Thyroid gland (tissue), 4 donors: ENCODE measurements at regions not wholly inside any gene's neighbourhood (a gene's known extent, or its start where the extent isn't known, plus 50 kb on each side); places are given as distances from the start of the nearest gene placed in this dataset.

Experiments
- DNase-seq, 2 donors: peaks; one replicate each; pipeline ENCODE4 v3.0.0-alpha.2; 2019
- H3K27ac ChIP-seq, 3 donors: fragments of 200-600 bp; sonication (generic); 1 replicate in 2 of 3; 2 replicates in 1 of 3; pipeline ENCODE4 v1.5.1; 2016 to 2019; ENCODE audit warnings: mild to moderate bottlenecking in 1 of 3, moderate library complexity in 1 of 3
- H3K27me3 ChIP-seq: fragments of 200-600 bp; sonication (generic); one replicate; pipeline ENCODE4 v1.5.1; 2019
- H3K36me3 ChIP-seq, 2 donors: fragments of 200-600 bp; sonication (generic); one replicate each; pipeline ENCODE4 v1.5.1; 2016 to 2019
- H3K4me1 ChIP-seq, 2 donors: fragments of 200-600 bp; sonication (generic); one replicate each; pipeline ENCODE4 v1.5.1; 2017 to 2019
- H3K4me3 ChIP-seq, 3 donors: fragments of 200-600 bp; sonication (generic); replicated peaks in 1 of 3; 1 replicate in 2 of 3; 2 replicates in 1 of 3; pipeline ENCODE4 v1.5.1; 2016; ENCODE audit warnings: mild to moderate bottlenecking in 1 of 3
- H3K9me3 ChIP-seq: fragments of 200-600 bp; sonication (generic); one replicate; pipeline ENCODE4 v1.5.1; 2017
- POLR2A ChIP-seq, 2 donors: fragments of 450-650 bp; IDR thresholded peaks; one replicate each; pipeline ENCODE4 v1.6.1; 2017; ENCODE audit warnings: antibody characterized with exemption in 2 of 2, mild to moderate bottlenecking in 2 of 2, moderate library complexity in 1 of 2
- WGBS, 2 donors: methylation state at CpG; one replicate each; pipeline ENCODE4 v1.1.5; 2017; 5-methylcytosine and 5-hydroxymethylcytosine counted together
- intact Hi-C: fragments of 100-400 bp; cut with DNase I; formaldehyde crosslinking; loops from one replicate; pipeline ENCODE4 v1.15.1; 2023
- TF ChIP-seq, protein P1 (sequence below), 6 experiments: fragments of 200-600 bp in 3 of 6; fragments of 450-650 bp in 3 of 6; sonication (generic) in 3 of 6; IDR thresholded peaks; one replicate each; pipeline ENCODE4 v1.5.1; 2016 to 2019; ENCODE audit warnings: antibody characterized with exemption in 6 of 6, mild to moderate bottlenecking in 2 of 6, inconsistent platforms in 1 of 6, moderate library complexity in 1 of 6

DNA sequence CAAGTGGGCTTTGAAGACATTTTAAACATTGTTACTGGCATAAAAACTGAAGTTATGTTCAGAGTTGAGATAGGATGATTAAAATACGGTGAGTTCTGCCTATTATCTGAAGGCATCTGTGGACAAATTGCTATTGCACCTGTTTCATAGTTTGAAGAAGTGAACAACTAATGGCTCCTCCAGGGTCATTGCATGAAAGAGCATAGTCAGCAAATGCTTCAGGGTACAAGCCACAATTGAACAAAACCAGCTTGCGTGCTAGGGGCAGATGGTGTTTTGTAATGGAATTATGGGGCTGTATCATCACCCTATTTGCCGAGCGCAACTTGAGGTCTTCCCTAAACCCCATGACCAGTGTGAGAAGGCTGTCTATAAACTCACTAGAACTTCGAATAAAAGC lies 369.1 kb downstream of the MTRR start:
- Histone ChIP-seq H3K27ac (no peak overlapping the region), H3K4me1 (no peaks in the 10 kb centered on the region), H3K4me3 (no peak overlapping the region), H3K9me3 (no peaks in the 10 kb centered on the region), H3K36me3 (no peaks in the 10 kb centered on the region), H3K27me3 (no peaks in the 10 kb centered on the region)
- TF ChIP-seq, protein P1, sequence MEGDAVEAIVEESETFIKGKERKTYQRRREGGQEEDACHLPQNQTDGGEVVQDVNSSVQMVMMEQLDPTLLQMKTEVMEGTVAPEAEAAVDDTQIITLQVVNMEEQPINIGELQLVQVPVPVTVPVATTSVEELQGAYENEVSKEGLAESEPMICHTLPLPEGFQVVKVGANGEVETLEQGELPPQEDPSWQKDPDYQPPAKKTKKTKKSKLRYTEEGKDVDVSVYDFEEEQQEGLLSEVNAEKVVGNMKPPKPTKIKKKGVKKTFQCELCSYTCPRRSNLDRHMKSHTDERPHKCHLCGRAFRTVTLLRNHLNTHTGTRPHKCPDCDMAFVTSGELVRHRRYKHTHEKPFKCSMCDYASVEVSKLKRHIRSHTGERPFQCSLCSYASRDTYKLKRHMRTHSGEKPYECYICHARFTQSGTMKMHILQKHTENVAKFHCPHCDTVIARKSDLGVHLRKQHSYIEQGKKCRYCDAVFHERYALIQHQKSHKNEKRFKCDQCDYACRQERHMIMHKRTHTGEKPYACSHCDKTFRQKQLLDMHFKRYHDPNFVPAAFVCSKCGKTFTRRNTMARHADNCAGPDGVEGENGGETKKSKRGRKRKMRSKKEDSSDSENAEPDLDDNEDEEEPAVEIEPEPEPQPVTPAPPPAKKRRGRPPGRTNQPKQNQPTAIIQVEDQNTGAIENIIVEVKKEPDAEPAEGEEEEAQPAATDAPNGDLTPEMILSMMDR (IDR thresholded peaks at IDR 0.05): no peak
- TF ChIP-seq POLR2A (IDR thresholded peaks at IDR 0.05): no peak
- WGBS, 2 donors: 89 to 93% methylated on average over 5 of the region's 5 CpGs
- DNase-seq: no peak
- intact Hi-C loops: no loop called here

DNA sequence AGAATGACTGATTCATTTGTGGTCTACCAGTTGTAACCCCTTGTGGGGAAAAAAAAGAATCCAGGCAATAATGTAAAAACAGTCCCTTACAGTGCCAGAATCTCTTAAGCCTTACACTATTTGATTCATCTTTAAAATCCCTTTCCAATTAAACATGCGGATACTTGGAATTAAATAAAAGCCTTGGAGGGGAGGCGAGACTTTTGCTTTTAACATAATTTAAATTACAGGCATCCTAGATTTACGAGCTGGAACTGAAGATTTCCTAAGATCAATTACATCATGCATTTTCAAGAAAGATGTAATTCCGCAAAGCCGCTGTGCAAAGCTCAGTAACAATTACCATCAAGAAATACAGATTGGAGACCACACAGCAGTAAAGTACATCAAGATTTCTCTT lies 370.2 kb downstream of the MTRR start:
- WGBS, 2 donors: 74 to 78% methylated on average over 5 of the region's 5 CpGs
- Histone ChIP-seq H3K4me3 (no peak overlapping the region), H3K4me1 (no peaks in the 10 kb centered on the region), H3K9me3 (no peaks in the 10 kb centered on the region), H3K27me3 (no peaks in the 10 kb centered on the region), H3K27ac (no peak overlapping the region), H3K36me3 (no peaks in the 10 kb centered on the region)
- no peak for DNase-seq
- intact Hi-C loops: no loop called here
- TF ChIP-seq POLR2A (IDR thresholded peaks at IDR 0.05): no peak
- TF ChIP-seq, protein P1 (IDR thresholded peaks at IDR 0.05): no peak

DNA sequence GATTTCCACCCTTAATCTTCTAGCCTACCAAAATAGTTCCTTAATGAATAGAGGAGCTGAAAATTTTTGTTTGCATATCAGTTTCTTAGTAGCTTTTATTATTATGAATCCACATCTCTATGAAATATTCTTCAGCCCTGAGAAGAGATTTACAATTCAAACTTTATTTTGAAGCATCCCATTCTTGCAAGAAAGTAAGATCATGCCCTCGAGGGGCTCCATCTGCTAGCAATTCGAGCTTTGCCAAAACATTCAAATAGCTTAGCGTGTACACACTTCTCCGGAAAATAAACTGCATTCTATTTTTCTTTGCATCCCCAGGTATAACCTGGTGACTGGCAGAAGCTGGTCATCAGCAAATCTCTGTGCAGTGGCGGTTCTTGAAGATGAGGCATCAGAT lies 370.7 kb downstream of the MTRR start:
- 77 to 86% methylated on average over 5 of the region's 5 CpGs for WGBS, 2 donors
- H3K27me3 ChIP-seq: no peaks in the 10 kb centered on the region
- H3K27ac ChIP-seq: no peak overlapping the region
- TF ChIP-seq POLR2A (IDR thresholded peaks at IDR 0.05): no peak
- TF ChIP-seq, protein P1 (IDR thresholded peaks at IDR 0.05): no peak
- no peak overlapping the region for H3K4me3 ChIP-seq
- intact Hi-C loops: no loop called here
- H3K4me1 ChIP-seq: no peaks in the 10 kb centered on the region
- DNase-seq: no peak
- no peaks in the 10 kb centered on the region for H3K9me3 ChIP-seq
- H3K36me3 ChIP-seq: no peaks in the 10 kb centered on the region

DNA sequence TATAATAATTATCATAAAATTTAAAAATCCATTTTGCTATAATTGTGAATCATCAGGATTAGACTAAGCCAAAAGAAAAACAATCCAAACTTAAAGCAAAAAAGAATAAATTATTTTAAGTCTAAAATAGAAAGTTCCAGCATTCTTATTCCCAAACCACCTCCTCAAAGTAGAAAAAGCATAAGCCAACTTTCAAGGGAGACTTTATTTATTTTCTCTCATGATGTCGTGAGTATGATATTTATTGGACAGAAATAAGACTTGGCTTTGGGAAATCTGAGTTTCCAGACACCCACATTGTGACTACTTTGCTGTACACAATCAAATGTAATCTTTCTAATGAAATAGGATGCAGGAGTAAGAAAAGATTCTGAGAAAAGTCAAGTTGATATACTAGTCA lies 372.1 kb downstream of the MTRR start:
- intact Hi-C loops: no loop called here
- 0 to 57% methylated on average over 1 of the region's 1 CpG for WGBS, 2 donors

DNA sequence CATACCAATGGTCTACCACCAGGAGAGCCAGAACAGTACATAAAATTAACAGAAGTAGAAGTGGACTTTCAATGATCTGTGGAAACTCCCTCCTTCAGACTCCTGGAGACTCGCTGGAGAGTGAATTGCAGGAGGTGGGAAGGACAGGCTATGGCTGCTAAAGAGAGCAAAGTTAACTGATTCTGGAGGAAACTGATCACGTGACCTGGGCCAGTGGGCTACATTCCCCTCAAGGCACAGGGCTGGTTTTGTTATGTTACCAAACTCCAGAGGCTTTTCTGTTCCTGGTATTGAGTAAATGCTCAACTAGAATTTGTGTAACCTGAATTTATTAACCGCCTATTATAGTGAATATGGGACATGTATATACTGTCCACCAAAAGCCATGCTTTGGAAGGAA lies 372.6 kb downstream of the MTRR start:
- 85 to 86% methylated on average over 3 of the region's 3 CpGs for WGBS, 2 donors
- Histone ChIP-seq H3K27me3 (no peaks in the 10 kb centered on the region), H3K27ac (no peak overlapping the region), H3K36me3 (no peaks in the 10 kb centered on the region), H3K4me3 (no peak overlapping the region), H3K4me1 (no peaks in the 10 kb centered on the region), H3K9me3 (no peaks in the 10 kb centered on the region)
- TF ChIP-seq, protein P1 (IDR thresholded peaks at IDR 0.05): no peak
- intact Hi-C loops: no loop called here
- DNase-seq: no peak

More for the DNA sequence above, 372.1 kb downstream of the MTRR start:
- no peak for DNase-seq
- H3K27ac ChIP-seq: no peak overlapping the region
- H3K9me3 ChIP-seq: no peaks in the 10 kb centered on the region
- no peaks in the 10 kb centered on the region for H3K27me3 ChIP-seq
- no peak overlapping the region for H3K4me3 ChIP-seq
- H3K4me1 ChIP-seq: no peaks in the 10 kb centered on the region
- no peaks in the 10 kb centered on the region for H3K36me3 ChIP-seq
- TF ChIP-seq, protein P1 (IDR thresholded peaks at IDR 0.05): no peak
- TF ChIP-seq POLR2A (IDR thresholded peaks at IDR 0.05): no peak
